Embryonic facial prominence (tissue), 1 donor: ENCODE measurements at regions not wholly inside any gene's neighbourhood (a gene's known extent, or its start where the extent isn't known, plus 50 kb on each side); places are given as distances from the start of the nearest gene placed in this dataset.
"Not testable (repeated sequence)": the region's sequence is repeated elsewhere in the genome, so short reads cannot be mapped to it uniquely, and the experiment has no call there.

Source experiments
- DNase-seq: peaks from one replicate; pipeline ENCODE4 v3.0.0-alpha.2; 2016; ENCODE audit errors: extremely low spot score

- DNase-seq = no peak
Measured at GRCh38 chr10:118805146-118805545, 50.4 kb upstream of the CACUL1 start.

GRCh38 chr10:118807512-118808305 is 52.9 kb upstream of the CACUL1 start:
- no peak for DNase-seq

GRCh38 chr10:118808601-118809356 is 54.0 kb upstream of the CACUL1 start:
- DNase-seq = no peak

GRCh38 chr10:118809357-118810220 is 54.8 kb upstream of the CACUL1 start:
- no peak for DNase-seq

GRCh38 chr10:118810796-118811505 is 56.2 kb upstream of the CACUL1 start:
- DNase-seq = no peak

- no peak for DNase-seq
Measured at GRCh38 chr10:118811675-118812392, 57.1 kb upstream of the CACUL1 start.

- DNase-seq = no peak
Measured at GRCh38 chr10:118812393-118812740, 57.6 kb upstream of the CACUL1 start.

- not testable (repeated sequence) for DNase-seq
Measured at GRCh38 chr10:118813001-118813400, 58.2 kb upstream of the CACUL1 start.

- DNase-seq = no peak
Measured at GRCh38 chr10:118816471-118817168, 61.9 kb upstream of the CACUL1 start.

GRCh38 chr10:118817328-118818068 is 62.7 kb upstream of the CACUL1 start:
- no peak for DNase-seq

GRCh38 chr10:118818621-118819221 is 64.0 kb upstream of the CACUL1 start:
- DNase-seq = no peak

GRCh38 chr10:118820326-118821116 is 65.8 kb upstream of the CACUL1 start:
- no peak for DNase-seq

GRCh38 chr10:118823256-118823907 is 68.6 kb upstream of the CACUL1 start:
- no peak for DNase-seq

- DNase-seq = no peak
Measured at GRCh38 chr10:118827053-118827452, 72.3 kb upstream of the CACUL1 start.

GRCh38 chr10:118827466-118828155 is 72.8 kb upstream of the CACUL1 start:
- DNase-seq = no peak

GRCh38 chr10:118832241-118832651 is 77.5 kb upstream of the CACUL1 start:
- DNase-seq = no peak

- DNase-seq = not testable (repeated sequence)
Measured at GRCh38 chr10:118834370-118834769, 79.6 kb upstream of the CACUL1 start.
